ENCODE measurements at regions not wholly inside any gene's neighbourhood (a gene's known extent, or its start where the extent isn't known, plus 50 kb on each side); places are given as distances from the start of the nearest gene placed in this dataset.

DNA sequence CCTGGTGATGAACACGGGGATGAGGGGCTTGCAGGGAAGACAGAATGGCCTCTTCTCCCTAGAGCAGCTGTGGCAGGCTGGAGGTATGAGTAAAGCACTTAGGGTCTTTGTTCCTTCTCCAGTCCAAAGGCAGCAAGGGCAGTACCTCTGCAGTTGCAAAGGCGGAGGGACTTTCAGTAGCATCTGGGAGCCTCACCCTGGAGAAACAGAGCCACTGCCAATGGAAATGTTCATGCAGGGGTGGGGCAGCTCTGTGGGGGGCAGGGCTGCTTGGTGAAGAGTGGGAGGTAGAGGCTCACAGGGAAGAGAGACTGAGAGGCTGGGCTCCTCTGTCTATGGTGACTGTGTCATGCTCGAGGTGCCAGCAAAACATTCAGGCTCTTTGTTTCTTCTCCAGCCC lies 344.1 kb upstream of the CHAC2 start:
- Histone ChIP-seq H3K4me1 (no peaks in the 10 kb centered on the region), H3K36me3 (no peaks in the 10 kb centered on the region), H3K27me3 (no peaks in the 10 kb centered on the region), H3K4me3 (no peak overlapping the region), H3K27ac (no peak overlapping the region), H3K9me3 (no peaks in the 10 kb centered on the region)
- in situ Hi-C loops (cut with MboI; ENCODE audit: low pct_ligation_motif_present in 1 of 4, low pct_unique_long_range_greater_than_20kb in 1 of 4, low sequenced_read_pairs in 3 of 4) = no loop called here
- intact Hi-C loops (cut with DNase I; ENCODE audit: low total_unique reads) = no loop called here
- TF ChIP-seq EP300 (IDR thresholded peaks at IDR 0.05; ENCODE audit: low read depth) (no peak), POLR2A (IDR thresholded peaks at IDR 0.05) (no peak), POLR2AphosphoS5 (IDR thresholded peaks at IDR 0.05) (no peak)
- TF ChIP-seq, protein P1, sequence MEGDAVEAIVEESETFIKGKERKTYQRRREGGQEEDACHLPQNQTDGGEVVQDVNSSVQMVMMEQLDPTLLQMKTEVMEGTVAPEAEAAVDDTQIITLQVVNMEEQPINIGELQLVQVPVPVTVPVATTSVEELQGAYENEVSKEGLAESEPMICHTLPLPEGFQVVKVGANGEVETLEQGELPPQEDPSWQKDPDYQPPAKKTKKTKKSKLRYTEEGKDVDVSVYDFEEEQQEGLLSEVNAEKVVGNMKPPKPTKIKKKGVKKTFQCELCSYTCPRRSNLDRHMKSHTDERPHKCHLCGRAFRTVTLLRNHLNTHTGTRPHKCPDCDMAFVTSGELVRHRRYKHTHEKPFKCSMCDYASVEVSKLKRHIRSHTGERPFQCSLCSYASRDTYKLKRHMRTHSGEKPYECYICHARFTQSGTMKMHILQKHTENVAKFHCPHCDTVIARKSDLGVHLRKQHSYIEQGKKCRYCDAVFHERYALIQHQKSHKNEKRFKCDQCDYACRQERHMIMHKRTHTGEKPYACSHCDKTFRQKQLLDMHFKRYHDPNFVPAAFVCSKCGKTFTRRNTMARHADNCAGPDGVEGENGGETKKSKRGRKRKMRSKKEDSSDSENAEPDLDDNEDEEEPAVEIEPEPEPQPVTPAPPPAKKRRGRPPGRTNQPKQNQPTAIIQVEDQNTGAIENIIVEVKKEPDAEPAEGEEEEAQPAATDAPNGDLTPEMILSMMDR (IDR thresholded peaks at IDR 0.05) = no peak
- WGBS, 2 donors (ENCODE audit: low coverage in 1 of 2) = 84 to 100% methylated on average over 1 to 3 of the region's 3 CpGs
- DNase-seq = no peak

DNA sequence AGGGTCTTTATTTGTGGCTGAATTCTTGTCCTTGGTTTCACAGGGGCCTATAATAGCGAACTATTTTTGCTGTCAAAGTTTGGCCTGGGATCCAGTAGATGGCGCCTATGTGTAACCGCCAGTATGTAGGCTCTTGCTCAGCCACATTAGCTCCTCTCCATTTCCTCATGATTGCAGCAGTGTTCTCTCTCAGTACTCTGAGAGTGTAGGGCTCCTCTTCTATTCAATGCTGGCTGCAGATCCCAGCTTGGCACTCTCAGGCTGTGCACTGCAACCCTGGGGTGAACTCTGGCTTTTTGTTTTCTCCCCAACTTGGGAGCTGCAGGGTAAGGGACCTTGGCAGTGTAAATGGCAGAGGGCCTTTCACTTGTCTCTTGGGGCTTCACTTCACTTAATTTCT lies 344.6 kb upstream of the CHAC2 start:
- TF ChIP-seq EP300 (IDR thresholded peaks at IDR 0.05; ENCODE audit: low read depth) = no peak
- TF ChIP-seq, protein P1 (IDR thresholded peaks at IDR 0.05) = peak; percentile 29 to 41 (median 39)
- in situ Hi-C loops (cut with MboI; ENCODE audit: low pct_ligation_motif_present in 1 of 4, low pct_unique_long_range_greater_than_20kb in 1 of 4, low sequenced_read_pairs in 3 of 4) = no loop called here

DNA sequence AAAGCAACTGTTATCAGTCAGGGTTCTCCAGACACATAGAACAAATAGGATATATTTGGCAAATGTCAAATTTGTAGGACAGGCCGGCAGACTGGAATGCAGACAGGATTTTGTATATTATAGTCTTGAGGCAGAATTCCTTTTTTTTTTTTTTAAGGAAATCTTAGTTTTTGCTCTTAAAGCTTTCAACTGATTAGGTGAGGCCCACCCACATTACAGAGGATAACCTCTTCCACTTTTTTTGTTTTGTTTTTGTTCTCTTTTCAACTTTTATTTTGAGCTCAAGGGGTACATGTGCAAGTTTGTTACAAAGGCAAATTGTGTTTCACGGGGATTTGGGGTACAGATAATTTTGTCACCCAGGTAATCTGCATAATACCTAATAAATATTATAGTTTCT lies 350.2 kb upstream of the CHAC2 start:
- no peak for DNase-seq
- H3K4me3 ChIP-seq = no peak overlapping the region
- H3K27ac ChIP-seq = no peak overlapping the region
- intact Hi-C loops (cut with DNase I; ENCODE audit: low total_unique reads) = no loop called here
- in situ Hi-C loops (cut with MboI; ENCODE audit: low pct_ligation_motif_present in 1 of 4, low pct_unique_long_range_greater_than_20kb in 1 of 4, low sequenced_read_pairs in 3 of 4) = no loop called here
- TF ChIP-seq EP300 (IDR thresholded peaks at IDR 0.05; ENCODE audit: low read depth) = no peak
- TF ChIP-seq, protein P1 (IDR thresholded peaks at IDR 0.05) = no peak
- no peak for TF ChIP-seq POLR2A (IDR thresholded peaks at IDR 0.05)
- TF ChIP-seq POLR2AphosphoS5 (IDR thresholded peaks at IDR 0.05) = no peak
- no peaks in the 10 kb centered on the region for H3K36me3 ChIP-seq
- no peaks in the 10 kb centered on the region for H3K27me3 ChIP-seq
- WGBS, 2 donors (ENCODE audit: low coverage in 1 of 2) = 79 to 85% methylated on average over 2 of the region's 2 CpGs
- no peaks in the 10 kb centered on the region for H3K9me3 ChIP-seq
- no peaks in the 10 kb centered on the region for H3K4me1 ChIP-seq

More for the DNA sequence above, 344.6 kb upstream of the CHAC2 start:
- Histone ChIP-seq H3K36me3 (no peaks in the 10 kb centered on the region), H3K9me3 (no peaks in the 10 kb centered on the region), H3K4me3 (no peak overlapping the region), H3K4me1 (no peaks in the 10 kb centered on the region), H3K27ac (no peak overlapping the region), H3K27me3 (no peaks in the 10 kb centered on the region)
- peak; percentile 22 for DNase-seq
- 69 to 84% methylated on average over 3 of the region's 3 CpGs for WGBS, 2 donors (ENCODE audit: low coverage in 1 of 2)
- intact Hi-C loops (cut with DNase I; ENCODE audit: low total_unique reads) = no loop called here

DNA sequence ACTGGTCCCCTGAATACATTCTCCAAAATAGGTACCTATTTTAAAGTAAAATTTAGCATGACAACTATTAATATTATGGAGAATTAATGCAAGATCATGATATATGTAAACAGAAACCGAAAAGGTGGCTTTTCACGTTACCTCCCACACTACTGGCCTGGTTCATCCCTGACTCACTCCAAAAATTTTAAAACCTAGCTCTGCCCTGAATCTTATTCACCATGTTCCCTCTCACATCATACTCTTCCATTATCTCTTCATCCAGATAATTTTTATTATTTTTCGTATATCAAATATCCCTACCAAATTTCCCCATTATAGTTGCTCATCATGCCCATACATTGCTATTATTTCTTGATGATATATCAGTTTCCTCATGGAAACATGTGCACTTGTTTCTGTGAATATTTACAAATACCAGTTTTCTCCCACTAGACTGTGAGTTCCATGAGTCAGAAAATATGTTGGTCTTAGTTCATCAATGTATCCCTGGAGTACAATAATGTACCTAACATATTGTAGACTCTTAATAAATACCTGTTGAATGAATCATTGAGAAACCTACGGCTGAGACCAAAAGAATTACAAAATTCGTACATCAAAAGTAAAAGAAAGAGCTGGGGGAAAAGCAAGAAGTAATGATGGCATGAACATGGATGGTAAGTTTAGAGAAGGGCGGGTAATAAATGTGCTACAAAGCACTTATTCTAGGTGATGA lies 360.1 kb upstream of the CHAC2 start:
- no peak overlapping the region for H3K4me3 ChIP-seq
- H3K4me1 ChIP-seq = no peaks in the 10 kb centered on the region
- H3K36me3 ChIP-seq = no peaks in the 10 kb centered on the region
- no peak for DNase-seq
- intact Hi-C loops (cut with DNase I; ENCODE audit: low total_unique reads) (no loop called here), in situ Hi-C loops (cut with MboI; ENCODE audit: low pct_ligation_motif_present in 1 of 4, low pct_unique_long_range_greater_than_20kb in 1 of 4, low sequenced_read_pairs in 3 of 4) (no loop called here)
- TF ChIP-seq EP300 (IDR thresholded peaks at IDR 0.05; ENCODE audit: low read depth) (no peak), POLR2A (IDR thresholded peaks at IDR 0.05) (no peak), POLR2AphosphoS5 (IDR thresholded peaks at IDR 0.05) (no peak)
- TF ChIP-seq, protein P1 (IDR thresholded peaks at IDR 0.05) = no peak
- no peak overlapping the region for H3K27ac ChIP-seq
- H3K27me3 ChIP-seq = no peaks in the 10 kb centered on the region
- WGBS, 2 donors (ENCODE audit: low coverage in 1 of 2) = 83 to 87% methylated on average over 6 of the region's 6 CpGs
- H3K9me3 ChIP-seq = no peaks in the 10 kb centered on the region

All from transverse colon (tissue), 4 donors.